ENCODE measurements at regions not wholly inside any gene's neighbourhood (a gene's known extent, or its start where the extent isn't known, plus 50 kb on each side); places are given as distances from the start of the nearest gene placed in this dataset.
A peak's percentile ranks its signal among the peaks of the same experiment; 100 is the strongest.

DNA sequence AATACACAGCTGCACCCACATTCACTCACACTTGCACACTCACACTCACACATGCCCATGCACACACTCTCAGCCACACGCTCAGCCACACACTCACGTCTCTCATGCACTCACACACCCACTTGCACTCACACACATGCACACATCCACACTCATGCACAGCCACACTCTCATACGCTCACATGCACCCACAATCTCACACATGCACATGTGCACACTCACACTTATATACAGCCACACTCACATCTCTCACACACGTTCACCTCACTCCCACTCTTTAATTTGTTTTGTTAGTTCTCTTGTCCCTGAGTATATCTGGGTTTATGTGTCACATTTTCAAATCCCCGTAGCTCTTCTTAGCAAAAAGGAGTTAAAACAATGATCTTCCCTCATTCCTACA, 114.9 kb downstream of the LRATD1 start:
- H3K9me3 ChIP-seq, result no peaks in the 10 kb centered on the region
- H3K36me3 ChIP-seq (replicated peaks in 1 of 2; ENCODE audit: insufficient read depth in 1 of 2, low read depth in 2 of 2), result no peaks in the 10 kb centered on the region
- no peaks in the 10 kb centered on the region for H3K4me1 ChIP-seq
- no peak overlapping the region for H3K4me3 ChIP-seq
- DNase-seq (no peak), ATAC-seq (no peak)
- intact Hi-C loops (cut with DNase I), result no loop called here
- whole genome bisulfite sequencing, 2 donors, result 91 to 93% methylated on average over 5 of the region's 5 CpGs
- H3K27me3 ChIP-seq, result no peaks in the 10 kb centered on the region
- TF ChIP-seq POLR2A (IDR thresholded peaks at IDR 0.05), result no peak
- TF ChIP-seq CTCF (IDR thresholded peaks at IDR 0.05), result no peak
- H3K27ac ChIP-seq, result no peak overlapping the region

DNA sequence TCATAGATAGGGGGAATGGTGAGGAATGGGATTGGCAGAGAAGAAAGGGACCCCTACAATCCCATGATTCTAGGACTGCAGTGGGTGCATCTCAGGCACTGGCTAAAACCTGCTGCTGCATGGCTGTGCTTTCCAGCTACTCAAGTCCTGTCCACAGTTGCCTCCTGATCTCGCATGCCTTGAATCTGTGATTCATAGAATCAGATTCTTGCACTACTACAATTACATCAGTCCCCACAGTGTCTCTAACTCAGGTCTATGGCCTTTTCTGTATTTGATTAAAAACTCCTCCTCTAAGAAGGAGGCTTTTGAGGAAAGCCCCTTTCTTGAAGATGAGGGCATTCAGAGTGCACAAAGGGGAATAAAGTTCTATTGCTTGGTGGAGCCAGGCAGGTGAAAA, 117.4 kb downstream of the LRATD1 start:
- TF ChIP-seq CTCF (IDR thresholded peaks at IDR 0.05) (no peak), POLR2A (IDR thresholded peaks at IDR 0.05) (no peak)
- DNase-seq, result no peak
- Histone ChIP-seq H3K27me3 (no peaks in the 10 kb centered on the region), H3K4me3 (no peak overlapping the region), H3K27ac (no peak overlapping the region), H3K4me1 (no peaks in the 10 kb centered on the region), H3K36me3 (replicated peaks in 1 of 2; ENCODE audit: insufficient read depth in 1 of 2, low read depth in 2 of 2) (no peaks in the 10 kb centered on the region), H3K9me3 (no peaks in the 10 kb centered on the region)
- WGBS, 2 donors, result 86 to 94% methylated on average over 1 of the region's 1 CpG
- ATAC-seq, result no peak
- intact Hi-C loops (cut with DNase I), result no loop called here

GRCh38 chr2:14750433-14750832, 117.9 kb downstream of the LRATD1 start:
- H3K4me1 ChIP-seq, result no peaks in the 10 kb centered on the region
- WGBS, 2 donors, result 86 to 89% methylated on average over 5 of the region's 5 CpGs
- no peak overlapping the region for H3K27ac ChIP-seq
- no peak for ATAC-seq
- intact Hi-C loops (cut with DNase I), result no loop called here
- TF ChIP-seq CTCF (IDR thresholded peaks at IDR 0.05) (no peak), POLR2A (IDR thresholded peaks at IDR 0.05) (no peak)
- no peaks in the 10 kb centered on the region for H3K27me3 ChIP-seq
- no peak overlapping the region for H3K4me3 ChIP-seq
- H3K9me3 ChIP-seq, result no peaks in the 10 kb centered on the region
- no peak for DNase-seq
- H3K36me3 ChIP-seq (replicated peaks in 1 of 2; ENCODE audit: insufficient read depth in 1 of 2, low read depth in 2 of 2), result no peaks in the 10 kb centered on the region

- peak; percentile 7 to 61 (median 20) for DNase-seq
- Histone ChIP-seq H3K9me3 (no peaks in the 10 kb centered on the region), H3K4me1 (no peaks in the 10 kb centered on the region), H3K27ac (no peak overlapping the region), H3K36me3 (replicated peaks in 1 of 2; ENCODE audit: insufficient read depth in 1 of 2, low read depth in 2 of 2) (no peaks in the 10 kb centered on the region), H3K27me3 (no peaks in the 10 kb centered on the region), H3K4me3 (no peak overlapping the region)
- ATAC-seq, result no peak
- 68 to 80% methylated on average over 4 to 5 of the region's 5 CpGs for WGBS, 2 donors
- TF ChIP-seq CTCF (IDR thresholded peaks at IDR 0.05), result no peak
- TF ChIP-seq POLR2A (IDR thresholded peaks at IDR 0.05), result no peak
- intact Hi-C loops (cut with DNase I), result no loop called here
These were observed 119.1 kb downstream of the LRATD1 start for GRCh38 chr2:14751581-14751980.

DNA sequence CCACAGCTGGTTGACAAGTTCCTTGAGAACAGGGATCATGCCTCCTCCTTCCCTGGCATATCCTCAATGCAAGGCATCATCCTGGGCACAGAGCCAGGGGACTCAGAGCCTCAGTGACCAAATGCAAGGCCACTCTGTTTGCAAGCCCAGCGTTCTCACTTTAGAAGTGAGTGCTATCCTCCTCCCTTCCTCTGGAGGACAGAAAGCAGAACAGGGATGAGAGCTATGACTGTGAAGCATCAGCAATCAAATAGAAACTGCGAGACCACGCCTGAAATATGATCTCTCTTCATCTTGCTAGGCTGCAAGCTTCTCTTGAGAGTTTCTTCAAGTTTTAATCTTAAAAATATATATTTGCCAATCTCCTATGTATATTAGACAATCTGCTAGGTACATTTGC, 119.8 kb downstream of the LRATD1 start:
- no peaks in the 10 kb centered on the region for H3K4me1 ChIP-seq
- H3K36me3 ChIP-seq (replicated peaks in 1 of 2; ENCODE audit: insufficient read depth in 1 of 2, low read depth in 2 of 2), result no peaks in the 10 kb centered on the region
- no peak for ATAC-seq
- no peak for DNase-seq
- no peaks in the 10 kb centered on the region for H3K9me3 ChIP-seq
- H3K27ac ChIP-seq, result no peak overlapping the region
- H3K27me3 ChIP-seq, result no peaks in the 10 kb centered on the region
- no peak for TF ChIP-seq POLR2A (IDR thresholded peaks at IDR 0.05)
- TF ChIP-seq CTCF (IDR thresholded peaks at IDR 0.05), result no peak
- intact Hi-C loops (cut with DNase I), result no loop called here
- H3K4me3 ChIP-seq, result no peak overlapping the region
- WGBS, 2 donors, result 68 to 84% methylated on average over 3 of the region's 3 CpGs
